Fibroblast of lung (primary cell): ENCODE measurements at regions not wholly inside any gene's neighbourhood (a gene's known extent, or its start where the extent isn't known, plus 50 kb on each side); places are given as distances from the start of the nearest gene placed in this dataset.

ENCODE experiments used
- CTCF ChIP-seq, 2 donors: IDR thresholded peaks in 1 of 2; conservative IDR thresholded peaks in 1 of 2; 1 replicate in 1 of 2; 2 replicates in 1 of 2; pipeline ENCODE4 v1.5.1; 2011 to 2012; ENCODE audit warnings: low read length in 2 of 2, control low read depth in 1 of 2, inconsistent platforms in 1 of 2, low read depth in 1 of 2, mild to moderate bottlenecking in 1 of 2
- EZH2 ChIP-seq: IDR thresholded peaks from 2 replicates; pipeline ENCODE4 v1.5.1; 2012; ENCODE audit warnings: low read length, control low read depth, mild to moderate bottlenecking; ENCODE audit errors: missing control alignments

- no peak for TF ChIP-seq CTCF (conservative IDR thresholded peaks at IDR 0.05 in 1 of 2, IDR thresholded peaks at IDR 0.05 in 1 of 2; ENCODE audit: low read depth in 1 of 2, low read length in 2 of 2)
- TF ChIP-seq EZH2, result no peak
Observed at GRCh38 chr2:237232166-237232565, 146.5 kb downstream of the COPS8 start.
